ENCODE measurements at regions not wholly inside any gene's neighbourhood (a gene's known extent, or its start where the extent isn't known, plus 50 kb on each side); places are given as distances from the start of the nearest gene placed in this dataset.

DNA sequence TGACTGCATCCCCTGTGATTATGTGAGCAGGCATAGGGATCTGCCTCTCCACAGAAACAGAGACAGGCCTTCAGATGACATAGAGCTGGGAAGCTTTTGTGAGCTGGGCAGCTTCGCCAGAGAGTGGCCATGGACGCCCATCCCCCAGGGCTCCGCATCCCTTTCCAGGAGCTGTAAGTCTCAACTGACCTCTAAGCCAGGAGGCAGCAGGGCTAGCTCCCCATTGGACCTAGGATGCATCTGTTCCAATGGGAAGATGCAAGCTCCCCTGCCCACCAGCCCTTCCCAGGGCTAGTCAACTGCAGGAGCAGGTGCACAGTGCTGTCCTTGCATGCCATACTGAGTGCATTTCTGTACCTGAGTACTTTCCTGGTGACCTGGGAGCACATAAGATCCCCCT is 663.6 kb downstream of the RNF144B start (continued):
- TF ChIP-seq CLOCK (CRISPR knock-in tag; IDR thresholded peaks at IDR 0.05; ENCODE audit: borderline replicate concordance) = no peak

- Histone ChIP-seq H3K79me2 (ENCODE audit: control insufficient read depth, insufficient read depth, low read length) (no peaks in the 10 kb centered on the region), H3K4me1 (replicated peaks in 1 of 2; ENCODE audit: control insufficient read depth in 2 of 2, insufficient read depth in 2 of 2, low read length in 2 of 2) (no peaks in the 10 kb centered on the region), H3K4me2 (ENCODE audit: insufficient read depth, low read length) (no peak overlapping the region), H3K27me3 (ENCODE audit: control insufficient read depth in 2 of 2, insufficient read depth in 2 of 2, low read length in 2 of 2) (no peaks in the 10 kb centered on the region), H3K4me3 (no peak overlapping the region), H4K20me1 (replicated peaks; ENCODE audit: control insufficient read depth, insufficient read depth, low read length) (no peaks in the 10 kb centered on the region), H3K36me3 (ENCODE audit: control insufficient read depth, insufficient read depth, low read length) (no peaks in the 10 kb centered on the region), H3K9ac (ENCODE audit: insufficient read depth in 1 of 2, low read depth in 2 of 2, low read length in 2 of 2) (no peak overlapping the region), H3K9me3 (replicated peaks; ENCODE audit: control insufficient read depth, insufficient read depth, low read depth, low read length) (no peaks in the 10 kb centered on the region), H3K9me1 (ENCODE audit: control insufficient read depth, insufficient read depth, low read length) (no peaks in the 10 kb centered on the region), H2AFZ (ENCODE audit: low read depth, low read length) (no peak overlapping the region), H3K27ac (ENCODE audit: extremely low read depth, low read depth, low read length) (no peak overlapping the region)
- no peak for DNase-seq (ENCODE audit: extremely low read depth in 1 of 4, low spot score in 3 of 4)
- ChIA-PET CTCF (ENCODE audit: low intra/inter-chr PET ratio) (no interaction called here), POLR2A (no interaction called here)
- BruUV-seq (replicated peaks) = no TSS peak
- in situ Hi-C loops (cut with MboI) (no loop called here), intact Hi-C loops (cut with micrococcal nuclease) (no loop called here)
- FAIRE-seq = no peak
- WGBS (ENCODE audit: insufficient coverage, low coverage, missing lambda C conversion rate) = 0% methylated on average over 1 of the region's 1 CpG
- ATAC-seq = no peak
- TF ChIP-seq THAP12 (CRISPR knock-in tag; IDR thresholded peaks at IDR 0.05) (no peak), GABPB2 (CRISPR knock-in tag; conservative IDR thresholded peaks at IDR 0.05) (no peak), HDGF (IDR thresholded peaks at IDR 0.05) (no peak), LEF1 (IDR thresholded peaks at IDR 0.05) (no peak), CREB3L1 (IDR thresholded peaks at IDR 0.05; ENCODE audit: borderline replicate concordance, low read depth) (no peak), POLR2H (tag; IDR thresholded peaks at IDR 0.05; ENCODE audit: low read depth) (no peak)
- TF ChIP-seq, protein P1, sequence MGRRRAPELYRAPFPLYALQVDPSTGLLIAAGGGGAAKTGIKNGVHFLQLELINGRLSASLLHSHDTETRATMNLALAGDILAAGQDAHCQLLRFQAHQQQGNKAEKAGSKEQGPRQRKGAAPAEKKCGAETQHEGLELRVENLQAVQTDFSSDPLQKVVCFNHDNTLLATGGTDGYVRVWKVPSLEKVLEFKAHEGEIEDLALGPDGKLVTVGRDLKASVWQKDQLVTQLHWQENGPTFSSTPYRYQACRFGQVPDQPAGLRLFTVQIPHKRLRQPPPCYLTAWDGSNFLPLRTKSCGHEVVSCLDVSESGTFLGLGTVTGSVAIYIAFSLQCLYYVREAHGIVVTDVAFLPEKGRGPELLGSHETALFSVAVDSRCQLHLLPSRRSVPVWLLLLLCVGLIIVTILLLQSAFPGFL (CRISPR knock-in tag; IDR thresholded peaks at IDR 0.05) = no peak
Observed at GRCh38 chr6:19052219-19052618, 665.1 kb downstream of the RNF144B start.
